Calu3 (cell line): ENCODE measurements at regions not wholly inside any gene's neighbourhood (a gene's known extent, or its start where the extent isn't known, plus 50 kb on each side); places are given as distances from the start of the nearest gene placed in this dataset.

ENCODE experiments used
- BruUV-seq: library from RNA; stranded (reverse); fragments of 400-500 nt; replicated peaks from 2 replicates; lab custom pipeline; 2021; lab: Mats Ljungman, UMichigan
- CTCF ChIA-PET: fragments of 300-600 bp; sonication (Branson Sonifier 250); formaldehyde crosslinking; loops from one replicate; lab custom pipeline; 2022; ENCODE audit warnings: antibody characterized with exemption; lab: Charles Lee
- DNase-seq: peaks from one replicate; pipeline ENCODE4 v3.0.0; 2022
- H3K27ac Mint-ChIP-seq: one replicate; pipeline ENCODE4 v1.8.0; 2022; ENCODE audit warnings: mixed read lengths; ENCODE audit not compliant: unreplicated experiment
- H3K27me3 Mint-ChIP-seq: one replicate; pipeline ENCODE4 v1.8.0; 2022; ENCODE audit warnings: mixed read lengths; ENCODE audit not compliant: unreplicated experiment
- H3K36me3 Mint-ChIP-seq: one replicate; pipeline ENCODE4 v1.8.0; 2022; ENCODE audit warnings: mild to moderate bottlenecking, moderate library complexity, mixed read lengths; ENCODE audit not compliant: insufficient read depth, unreplicated experiment
- H3K4me1 Mint-ChIP-seq: one replicate; pipeline ENCODE4 v1.8.0; 2022; ENCODE audit warnings: mild to moderate bottlenecking, low read depth, mixed read lengths; ENCODE audit not compliant: unreplicated experiment
- H3K4me3 Mint-ChIP-seq: one replicate; pipeline ENCODE4 v1.8.0; 2022; ENCODE audit warnings: mild to moderate bottlenecking, low read depth, moderate library complexity, mixed read lengths; ENCODE audit not compliant: unreplicated experiment
- H3K9me3 Mint-ChIP-seq: one replicate; pipeline ENCODE4 v1.8.0; 2022; ENCODE audit warnings: low read depth, mixed read lengths; ENCODE audit not compliant: unreplicated experiment
- CTCF ChIP-seq: fragments of 200-600 bp; IDR thresholded peaks from one replicate; pipeline ENCODE4 v1.8.0; 2022; ENCODE audit warnings: antibody characterized with exemption; ENCODE audit not compliant: unreplicated experiment
- intact Hi-C: fragments of 100-400 bp; cut with micrococcal nuclease; formaldehyde crosslinking; loops from one replicate; pipeline ENCODE4 v1.10.0; 2022; ENCODE audit not compliant: unreplicated experiment

- no peak for DNase-seq
- Mint-ChIP-seq H3K9me3 (no peaks in the 10 kb centered on the region), H3K27ac (no peak overlapping the region), H3K36me3 (peaks cover 7% of the 10 kb centered on the region), H3K4me3 (no peak overlapping the region), H3K4me1 (peaks cover 21% of the 10 kb centered on the region), H3K27me3 (no peaks in the 10 kb centered on the region)
- TF ChIP-seq CTCF = no peak
- no TSS peak for BruUV-seq
- intact Hi-C loops = no loop called here
- CTCF ChIA-PET = no interaction called here
Measured at GRCh38 chr12:13433768-13434167, 237.2 kb downstream of the EMP1 start.

- no peak overlapping the region for H3K27ac Mint-ChIP-seq
- peaks cover 9% of the 10 kb centered on the region for H3K4me1 Mint-ChIP-seq
- CTCF ChIA-PET = no interaction called here
- H3K9me3 Mint-ChIP-seq = peaks cover 9% of the 10 kb centered on the region
- intact Hi-C loops = no loop called here
- H3K27me3 Mint-ChIP-seq = no peaks in the 10 kb centered on the region
- no peak for TF ChIP-seq CTCF
- no peaks in the 10 kb centered on the region for H3K36me3 Mint-ChIP-seq
- DNase-seq = no peak
- no TSS peak for BruUV-seq
- H3K4me3 Mint-ChIP-seq = no peak overlapping the region
Measured at GRCh38 chr12:13431041-13431440, 234.5 kb downstream of the EMP1 start.

DNA sequence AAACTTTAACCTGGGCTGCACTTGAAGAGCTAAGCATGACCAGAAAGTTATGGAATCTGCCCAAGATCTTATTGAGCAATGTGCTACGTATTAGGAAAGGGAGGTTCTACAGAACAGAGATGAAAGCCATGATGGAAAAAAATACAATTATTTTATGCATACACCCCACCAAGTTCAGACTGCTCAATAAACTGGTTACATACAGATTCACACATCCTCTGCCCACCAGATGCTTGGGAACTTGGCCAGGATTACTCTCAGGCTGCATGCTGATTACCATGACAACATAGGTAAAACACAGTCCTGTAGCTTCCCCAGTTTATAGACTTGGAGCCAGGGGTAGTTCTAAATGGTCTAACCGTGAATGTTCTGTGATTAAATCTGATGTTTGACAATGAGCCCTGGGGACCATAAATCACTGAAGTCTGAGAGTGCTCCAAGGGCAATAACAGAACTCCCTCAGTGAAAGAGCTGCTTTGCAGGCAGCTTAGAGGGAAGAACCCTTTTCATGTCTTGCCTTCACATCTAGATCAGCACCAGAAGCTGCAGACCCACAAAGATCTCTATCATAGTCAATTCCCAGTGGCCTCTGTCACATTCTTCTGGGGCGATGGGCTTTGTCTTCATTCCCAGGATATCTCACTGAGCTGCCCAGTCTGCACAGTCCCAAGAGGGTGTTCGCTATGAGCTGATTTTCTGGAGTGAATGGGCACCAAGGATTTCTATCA lies 232.2 kb downstream of the EMP1 start:
- no TSS peak for BruUV-seq
- no peaks in the 10 kb centered on the region for H3K27me3 Mint-ChIP-seq
- no peak overlapping the region for H3K4me3 Mint-ChIP-seq
- intact Hi-C loops = no loop called here
- peaks cover 13% of the 10 kb centered on the region for H3K9me3 Mint-ChIP-seq
- TF ChIP-seq CTCF = no peak
- DNase-seq = no peak
- no peaks in the 10 kb centered on the region for H3K36me3 Mint-ChIP-seq
- no peak overlapping the region for H3K27ac Mint-ChIP-seq
- CTCF ChIA-PET = no interaction called here
- H3K4me1 Mint-ChIP-seq = peaks cover 14% of the 10 kb centered on the region

- peaks cover 13% of the 10 kb centered on the region for H3K9me3 Mint-ChIP-seq
- no peaks in the 10 kb centered on the region for H3K27me3 Mint-ChIP-seq
- intact Hi-C loops = no loop called here
- no peak overlapping the region for H3K27ac Mint-ChIP-seq
- H3K36me3 Mint-ChIP-seq = no peaks in the 10 kb centered on the region
- TF ChIP-seq CTCF = no peak
- H3K4me3 Mint-ChIP-seq = no peak overlapping the region
- DNase-seq = no peak
- no TSS peak for BruUV-seq
- peaks cover 14% of the 10 kb centered on the region for H3K4me1 Mint-ChIP-seq
- CTCF ChIA-PET = no interaction called here
Measured at GRCh38 chr12:13425766-13426165, 229.2 kb downstream of the EMP1 start.
